Neural progenitor cell (in vitro differentiated cells): ENCODE measurements at regions not wholly inside any gene's neighbourhood (a gene's known extent, or its start where the extent isn't known, plus 50 kb on each side); places are given as distances from the start of the nearest gene placed in this dataset.

Source experiments
- EZH2 ChIP-seq: fragments of 200-600 bp; sonication (generic); IDR thresholded peaks from 2 replicates; pipeline ENCODE4 v1.6.1; 2017; ENCODE audit warnings: antibody characterized with exemption, mild to moderate bottlenecking, moderate library complexity
- EZH2phosphoT487 ChIP-seq: fragments of 200-600 bp; sonication (generic); IDR thresholded peaks from 2 replicates; pipeline ENCODE4 v1.6.1; 2017; ENCODE audit warnings: antibody characterized with exemption
- TF ChIP-seq, protein P1 (sequence below): fragments of 200-600 bp; sonication (generic); IDR thresholded peaks from 2 replicates; pipeline ENCODE4 v1.5.1; 2017; ENCODE audit warnings: antibody characterized with exemption, mild to moderate bottlenecking

DNA sequence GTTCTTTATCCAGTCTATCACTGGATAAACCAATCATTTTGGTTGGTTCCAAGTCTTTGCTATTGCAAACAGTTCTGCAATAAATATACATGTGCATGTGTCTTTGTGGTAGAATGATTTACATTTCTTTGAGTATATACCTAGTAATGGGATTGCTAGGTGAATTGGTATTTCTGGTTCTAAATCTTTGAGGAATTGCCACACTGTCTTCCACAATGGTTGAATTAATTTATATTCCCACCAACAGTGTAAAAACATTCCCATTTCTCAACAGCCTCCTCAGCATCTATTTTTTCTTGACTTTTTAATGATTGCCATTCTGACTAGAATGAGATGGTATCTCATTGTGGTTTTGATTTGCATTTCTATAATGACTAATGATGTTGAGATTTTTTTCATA, 791.7 kb upstream of the AGA start:
- TF ChIP-seq, protein P1, sequence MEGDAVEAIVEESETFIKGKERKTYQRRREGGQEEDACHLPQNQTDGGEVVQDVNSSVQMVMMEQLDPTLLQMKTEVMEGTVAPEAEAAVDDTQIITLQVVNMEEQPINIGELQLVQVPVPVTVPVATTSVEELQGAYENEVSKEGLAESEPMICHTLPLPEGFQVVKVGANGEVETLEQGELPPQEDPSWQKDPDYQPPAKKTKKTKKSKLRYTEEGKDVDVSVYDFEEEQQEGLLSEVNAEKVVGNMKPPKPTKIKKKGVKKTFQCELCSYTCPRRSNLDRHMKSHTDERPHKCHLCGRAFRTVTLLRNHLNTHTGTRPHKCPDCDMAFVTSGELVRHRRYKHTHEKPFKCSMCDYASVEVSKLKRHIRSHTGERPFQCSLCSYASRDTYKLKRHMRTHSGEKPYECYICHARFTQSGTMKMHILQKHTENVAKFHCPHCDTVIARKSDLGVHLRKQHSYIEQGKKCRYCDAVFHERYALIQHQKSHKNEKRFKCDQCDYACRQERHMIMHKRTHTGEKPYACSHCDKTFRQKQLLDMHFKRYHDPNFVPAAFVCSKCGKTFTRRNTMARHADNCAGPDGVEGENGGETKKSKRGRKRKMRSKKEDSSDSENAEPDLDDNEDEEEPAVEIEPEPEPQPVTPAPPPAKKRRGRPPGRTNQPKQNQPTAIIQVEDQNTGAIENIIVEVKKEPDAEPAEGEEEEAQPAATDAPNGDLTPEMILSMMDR, result no peak
- no peak for TF ChIP-seq EZH2
- TF ChIP-seq EZH2phosphoT487, result no peak
